HL-60 (cell line): ENCODE measurements at regions not wholly inside any gene's neighbourhood (a gene's known extent, or its start where the extent isn't known, plus 50 kb on each side); places are given as distances from the start of the nearest gene placed in this dataset.

Experiments
- POLR2AphosphoS5 ChIP-seq: IDR thresholded peaks from 2 replicates; pipeline ENCODE4 v1.6.1; 2012; ENCODE audit warnings: low read depth
- TF ChIP-seq, protein P1 (sequence below): IDR thresholded peaks from 2 replicates; pipeline ENCODE4 v1.6.1; 2012; ENCODE audit warnings: low read depth; ENCODE audit not compliant: insufficient replicate concordance

DNA sequence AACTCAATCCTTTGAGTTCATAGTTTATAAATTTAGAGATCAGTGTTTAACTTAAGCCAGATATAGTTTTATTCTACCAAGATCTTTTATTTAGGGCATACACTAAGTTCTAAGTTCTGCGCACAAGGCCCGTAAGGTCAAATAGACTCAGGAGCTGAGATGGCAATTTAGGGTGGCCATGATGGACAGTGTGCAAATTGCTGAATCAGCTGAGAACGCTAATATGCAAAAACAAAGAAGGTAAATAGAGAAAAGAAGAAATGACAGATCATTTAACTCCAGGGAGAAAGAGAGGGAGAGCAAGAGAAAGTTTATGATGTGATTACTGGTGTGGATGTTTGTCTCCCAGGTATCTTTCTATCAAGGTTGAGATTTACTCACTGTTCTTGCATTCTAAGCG, 678.5 kb downstream of the OTOL1 start:
- TF ChIP-seq POLR2AphosphoS5, result no peak
- TF ChIP-seq, protein P1, sequence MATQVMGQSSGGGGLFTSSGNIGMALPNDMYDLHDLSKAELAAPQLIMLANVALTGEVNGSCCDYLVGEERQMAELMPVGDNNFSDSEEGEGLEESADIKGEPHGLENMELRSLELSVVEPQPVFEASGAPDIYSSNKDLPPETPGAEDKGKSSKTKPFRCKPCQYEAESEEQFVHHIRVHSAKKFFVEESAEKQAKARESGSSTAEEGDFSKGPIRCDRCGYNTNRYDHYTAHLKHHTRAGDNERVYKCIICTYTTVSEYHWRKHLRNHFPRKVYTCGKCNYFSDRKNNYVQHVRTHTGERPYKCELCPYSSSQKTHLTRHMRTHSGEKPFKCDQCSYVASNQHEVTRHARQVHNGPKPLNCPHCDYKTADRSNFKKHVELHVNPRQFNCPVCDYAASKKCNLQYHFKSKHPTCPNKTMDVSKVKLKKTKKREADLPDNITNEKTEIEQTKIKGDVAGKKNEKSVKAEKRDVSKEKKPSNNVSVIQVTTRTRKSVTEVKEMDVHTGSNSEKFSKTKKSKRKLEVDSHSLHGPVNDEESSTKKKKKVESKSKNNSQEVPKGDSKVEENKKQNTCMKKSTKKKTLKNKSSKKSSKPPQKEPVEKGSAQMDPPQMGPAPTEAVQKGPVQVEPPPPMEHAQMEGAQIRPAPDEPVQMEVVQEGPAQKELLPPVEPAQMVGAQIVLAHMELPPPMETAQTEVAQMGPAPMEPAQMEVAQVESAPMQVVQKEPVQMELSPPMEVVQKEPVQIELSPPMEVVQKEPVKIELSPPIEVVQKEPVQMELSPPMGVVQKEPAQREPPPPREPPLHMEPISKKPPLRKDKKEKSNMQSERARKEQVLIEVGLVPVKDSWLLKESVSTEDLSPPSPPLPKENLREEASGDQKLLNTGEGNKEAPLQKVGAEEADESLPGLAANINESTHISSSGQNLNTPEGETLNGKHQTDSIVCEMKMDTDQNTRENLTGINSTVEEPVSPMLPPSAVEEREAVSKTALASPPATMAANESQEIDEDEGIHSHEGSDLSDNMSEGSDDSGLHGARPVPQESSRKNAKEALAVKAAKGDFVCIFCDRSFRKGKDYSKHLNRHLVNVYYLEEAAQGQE, result no peak
